Vagina (tissue), 2 donors: ENCODE measurements at regions not wholly inside any gene's neighbourhood (a gene's known extent, or its start where the extent isn't known, plus 50 kb on each side); places are given as distances from the start of the nearest gene placed in this dataset.
A peak's percentile ranks its signal among the peaks of the same experiment; 100 is the strongest.

Experiments
- DNase-seq, 2 donors: peaks; one replicate each; pipeline ENCODE4 v3.0.0-alpha.2; 2017; ENCODE audit errors: extremely low spot score in 2 of 2
- H3K27ac ChIP-seq: fragments of 200-600 bp; sonication (generic); one replicate; pipeline ENCODE4 v1.5.1; 2019
- H3K27me3 ChIP-seq: fragments of 200-600 bp; sonication (generic); one replicate; pipeline ENCODE4 v1.5.1; 2019
- H3K36me3 ChIP-seq, 2 donors: fragments of 200-600 bp; sonication (generic); one replicate each; pipeline ENCODE4 v1.5.1; 2017 to 2019
- H3K4me1 ChIP-seq: fragments of 200-600 bp; sonication (generic); one replicate; pipeline ENCODE4 v1.5.1; 2019
- H3K4me3 ChIP-seq, 2 donors: fragments of 200-600 bp; sonication (generic); 1 replicate in 1 of 2; 2 replicates in 1 of 2; pipeline ENCODE4 v1.5.1; 2016 to 2019
- H3K9me3 ChIP-seq: fragments of 200-600 bp; sonication (generic); one replicate; pipeline ENCODE4 v1.5.1; 2019
- POLR2A ChIP-seq, 2 donors: fragments of 450-650 bp; IDR thresholded peaks; one replicate each; pipeline ENCODE4 v1.6.1; 2017; ENCODE audit warnings: antibody characterized with exemption in 2 of 2, mild to moderate bottlenecking in 2 of 2, moderate library complexity in 2 of 2
- POLR2AphosphoS5 ChIP-seq, 2 donors: sonication (generic); formaldehyde crosslinking; IDR thresholded peaks; one replicate each; pipeline ENCODE4 v1.9.0; 2017; ENCODE audit warnings: antibody characterized with exemption in 2 of 2, mild to moderate bottlenecking in 2 of 2, low read depth in 1 of 2; ENCODE audit not compliant: insufficient read depth in 1 of 2
- intact Hi-C: fragments of 100-400 bp; cut with DNase I; formaldehyde crosslinking; loops from one replicate; pipeline ENCODE4 v1.15.1; 2023
- TF ChIP-seq, protein P1 (sequence below), 3 experiments: fragments of 450-650 bp in 2 of 3; fragments of 200-600 bp in 1 of 3; sonication (generic) in 1 of 3; IDR thresholded peaks; one replicate each; pipeline ENCODE4 v1.5.1; 2017 to 2019; ENCODE audit warnings: antibody characterized with exemption in 3 of 3, mild to moderate bottlenecking in 2 of 3, moderate library complexity in 2 of 3

DNA sequence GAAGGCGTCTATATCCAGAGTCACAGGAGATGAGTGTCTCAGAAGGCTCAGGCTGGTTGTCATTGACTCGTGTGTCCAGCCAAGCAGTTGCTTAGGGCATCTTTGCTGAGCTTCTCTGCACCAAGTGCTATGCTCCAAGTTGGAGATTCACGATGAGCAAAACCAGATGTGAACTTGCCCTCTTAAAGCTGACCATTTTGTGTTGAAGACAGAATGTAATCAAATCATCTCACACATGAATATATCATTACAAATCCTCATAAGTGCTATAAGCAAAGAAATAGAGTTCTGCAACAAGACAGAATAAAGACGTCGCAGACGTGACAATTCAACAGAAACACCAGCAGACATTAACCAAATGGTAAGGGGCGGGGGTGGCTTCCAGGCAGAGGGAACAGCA, 103.9 kb downstream of the ALDH8A1 start:
- DNase-seq, result no peak
- TF ChIP-seq, protein P1, sequence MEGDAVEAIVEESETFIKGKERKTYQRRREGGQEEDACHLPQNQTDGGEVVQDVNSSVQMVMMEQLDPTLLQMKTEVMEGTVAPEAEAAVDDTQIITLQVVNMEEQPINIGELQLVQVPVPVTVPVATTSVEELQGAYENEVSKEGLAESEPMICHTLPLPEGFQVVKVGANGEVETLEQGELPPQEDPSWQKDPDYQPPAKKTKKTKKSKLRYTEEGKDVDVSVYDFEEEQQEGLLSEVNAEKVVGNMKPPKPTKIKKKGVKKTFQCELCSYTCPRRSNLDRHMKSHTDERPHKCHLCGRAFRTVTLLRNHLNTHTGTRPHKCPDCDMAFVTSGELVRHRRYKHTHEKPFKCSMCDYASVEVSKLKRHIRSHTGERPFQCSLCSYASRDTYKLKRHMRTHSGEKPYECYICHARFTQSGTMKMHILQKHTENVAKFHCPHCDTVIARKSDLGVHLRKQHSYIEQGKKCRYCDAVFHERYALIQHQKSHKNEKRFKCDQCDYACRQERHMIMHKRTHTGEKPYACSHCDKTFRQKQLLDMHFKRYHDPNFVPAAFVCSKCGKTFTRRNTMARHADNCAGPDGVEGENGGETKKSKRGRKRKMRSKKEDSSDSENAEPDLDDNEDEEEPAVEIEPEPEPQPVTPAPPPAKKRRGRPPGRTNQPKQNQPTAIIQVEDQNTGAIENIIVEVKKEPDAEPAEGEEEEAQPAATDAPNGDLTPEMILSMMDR (IDR thresholded peaks at IDR 0.05), result no peak
- TF ChIP-seq POLR2A (IDR thresholded peaks at IDR 0.05), result no peak
- no peak for TF ChIP-seq POLR2AphosphoS5 (IDR thresholded peaks at IDR 0.05; ENCODE audit: insufficient read depth in 1 of 2, low read depth in 1 of 2)
- H3K27me3 ChIP-seq, result no peaks in the 10 kb centered on the region
- no peaks in the 10 kb centered on the region for H3K4me1 ChIP-seq
- H3K27ac ChIP-seq, result no peak overlapping the region
- no peak overlapping the region for H3K4me3 ChIP-seq
- H3K36me3 ChIP-seq, result no peaks in the 10 kb centered on the region
- no peaks in the 10 kb centered on the region for H3K9me3 ChIP-seq
- intact Hi-C loops, result no loop called here

DNA sequence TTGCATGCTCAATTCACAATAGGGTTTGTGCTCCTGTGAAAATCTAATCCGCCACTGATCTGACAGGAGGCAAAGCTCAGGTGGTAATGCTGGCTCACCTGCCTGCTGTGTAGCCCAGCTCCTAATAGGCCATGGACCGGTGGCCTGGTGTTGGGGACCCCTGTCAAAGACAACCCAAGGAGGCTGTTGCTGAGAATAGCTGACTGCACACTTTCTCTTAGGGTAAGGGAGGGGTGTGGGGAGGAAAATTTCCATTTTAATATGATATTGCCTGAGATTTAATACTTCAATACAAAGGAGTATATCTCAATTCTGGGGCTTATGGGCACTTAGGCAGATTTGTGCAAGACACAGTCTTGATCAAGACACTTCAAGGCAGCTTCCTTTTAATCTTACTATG, 105.8 kb downstream of the ALDH8A1 start:
- Histone ChIP-seq H3K36me3 (no peaks in the 10 kb centered on the region), H3K4me1 (no peaks in the 10 kb centered on the region), H3K27me3 (no peaks in the 10 kb centered on the region), H3K27ac (no peak overlapping the region), H3K4me3 (no peak overlapping the region), H3K9me3 (no peaks in the 10 kb centered on the region)
- TF ChIP-seq POLR2AphosphoS5 (IDR thresholded peaks at IDR 0.05; ENCODE audit: insufficient read depth in 1 of 2, low read depth in 1 of 2), result no peak
- TF ChIP-seq POLR2A (IDR thresholded peaks at IDR 0.05), result no peak
- TF ChIP-seq, protein P1 (IDR thresholded peaks at IDR 0.05), result no peak
- no peak for DNase-seq
- intact Hi-C loops, result no loop called here

DNA sequence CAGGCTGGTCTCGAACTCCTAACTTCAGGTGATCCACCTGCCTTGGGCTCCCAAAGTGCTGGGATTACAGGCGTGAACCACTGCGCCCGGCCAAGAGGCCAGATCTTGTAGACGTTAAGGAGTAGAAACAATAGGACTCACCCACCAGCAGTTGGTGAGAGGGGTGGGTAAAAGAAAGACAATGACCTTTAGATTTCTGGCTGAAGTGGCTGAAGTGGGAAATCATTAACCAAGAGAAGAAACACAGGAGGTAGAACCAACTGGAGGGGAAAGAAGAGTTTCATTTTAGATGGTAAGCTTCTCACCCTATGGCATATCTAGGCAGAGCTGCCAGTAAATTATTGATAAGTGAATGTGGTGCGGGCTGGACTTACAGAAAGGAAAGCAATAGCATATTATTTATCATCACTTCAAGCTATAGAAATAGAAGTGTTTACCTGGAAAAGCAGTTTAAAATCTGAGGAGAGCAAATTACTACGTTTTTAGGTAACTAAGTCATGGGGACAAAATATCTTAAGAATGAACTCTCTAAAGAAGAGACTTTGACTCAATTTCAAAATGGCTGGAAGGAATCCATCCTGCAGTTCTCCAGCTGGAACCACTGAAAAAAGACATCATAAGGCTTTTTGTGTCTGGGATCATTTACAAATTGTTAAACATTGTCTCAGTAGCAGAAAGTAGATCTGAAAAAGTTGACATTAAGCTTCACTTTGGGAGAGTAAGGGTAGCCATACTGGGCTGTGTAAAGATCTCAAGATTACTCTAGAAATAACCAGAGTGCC, 109.6 kb downstream of the ALDH8A1 start:
- no peak for DNase-seq
- Histone ChIP-seq H3K4me1 (no peaks in the 10 kb centered on the region), H3K27me3 (no peaks in the 10 kb centered on the region), H3K27ac (no peak overlapping the region), H3K9me3 (no peaks in the 10 kb centered on the region), H3K4me3 (no peak overlapping the region), H3K36me3 (no peaks in the 10 kb centered on the region)
- intact Hi-C loops, result no loop called here
- TF ChIP-seq POLR2A (IDR thresholded peaks at IDR 0.05), result no peak
- TF ChIP-seq, protein P1 (IDR thresholded peaks at IDR 0.05), result no peak
- no peak for TF ChIP-seq POLR2AphosphoS5 (IDR thresholded peaks at IDR 0.05; ENCODE audit: insufficient read depth in 1 of 2, low read depth in 1 of 2)

DNA sequence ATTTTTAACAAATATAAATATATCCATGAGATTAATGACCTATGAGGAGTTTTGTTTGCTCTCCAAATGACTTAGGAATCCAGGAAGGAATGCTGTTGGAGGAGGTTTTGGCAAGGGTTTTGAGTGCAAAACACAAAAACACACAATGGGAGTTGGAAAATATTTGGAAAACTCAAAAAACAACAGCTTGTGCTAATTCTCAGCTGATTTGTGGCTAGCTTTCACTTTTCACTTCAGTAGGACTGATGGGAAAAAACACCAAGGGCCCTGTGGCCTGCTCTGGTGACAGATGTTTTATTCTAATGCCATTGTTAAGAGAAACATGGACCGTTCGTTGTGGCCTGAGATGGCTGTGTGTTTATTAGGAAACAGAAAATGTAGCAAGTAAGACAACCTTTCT, 113.9 kb downstream of the ALDH8A1 start:
- H3K27me3 ChIP-seq, result no peaks in the 10 kb centered on the region
- no peaks in the 10 kb centered on the region for H3K9me3 ChIP-seq
- no peak overlapping the region for H3K4me3 ChIP-seq
- TF ChIP-seq POLR2AphosphoS5 (IDR thresholded peaks at IDR 0.05; ENCODE audit: insufficient read depth in 1 of 2, low read depth in 1 of 2) (no peak), POLR2A (IDR thresholded peaks at IDR 0.05) (no peak)
- DNase-seq, result no peak
- peak overlapping the region; percentile 58 for H3K27ac ChIP-seq
- no peaks in the 10 kb centered on the region for H3K4me1 ChIP-seq
- intact Hi-C loops, result no loop called here
- no peaks in the 10 kb centered on the region for H3K36me3 ChIP-seq

DNA sequence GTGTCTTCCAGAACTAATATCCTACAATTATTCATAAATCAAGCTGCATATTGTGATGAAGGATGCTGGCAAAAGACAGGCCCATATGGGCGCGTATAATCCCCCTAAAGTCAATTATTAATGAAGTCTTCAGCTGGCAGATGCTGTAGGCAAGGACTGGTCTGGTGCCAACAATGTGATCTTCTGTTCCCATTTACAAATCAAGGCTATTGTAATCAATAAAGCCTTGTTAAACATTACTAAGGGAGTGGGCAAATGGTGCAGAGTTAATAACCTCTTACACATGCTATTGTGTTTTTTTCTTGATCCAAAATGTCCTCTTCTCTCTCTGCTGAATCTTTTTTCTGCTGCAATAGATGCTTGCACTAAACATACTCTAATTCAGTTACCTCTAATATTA, 119.0 kb downstream of the ALDH8A1 start:
- TF ChIP-seq, protein P1 (IDR thresholded peaks at IDR 0.05), result no peak
- TF ChIP-seq POLR2A (IDR thresholded peaks at IDR 0.05) (no peak), POLR2AphosphoS5 (IDR thresholded peaks at IDR 0.05; ENCODE audit: insufficient read depth in 1 of 2, low read depth in 1 of 2) (no peak)
- intact Hi-C loops, result no loop called here
- Histone ChIP-seq H3K27ac (no peak overlapping the region), H3K27me3 (no peaks in the 10 kb centered on the region), H3K4me1 (peaks cover 13% of the 10 kb centered on the region), H3K9me3 (no peaks in the 10 kb centered on the region), H3K4me3 (no peak overlapping the region), H3K36me3 (no peaks in the 10 kb centered on the region)
- no peak for DNase-seq
